Muscle of back (tissue), 3 donors: ENCODE measurements at regions not wholly inside any gene's neighbourhood (a gene's known extent, or its start where the extent isn't known, plus 50 kb on each side); places are given as distances from the start of the nearest gene placed in this dataset.
"Not testable (repeated sequence)": the region's sequence is repeated elsewhere in the genome, so short reads cannot be mapped to it uniquely, and the experiment has no call there.

Experiments used
- DNase-seq, 3 donors: peaks; one replicate each; pipeline versions ENCODE4 v3.0.0 to v3.0.0-alpha.2; 2013

DNA sequence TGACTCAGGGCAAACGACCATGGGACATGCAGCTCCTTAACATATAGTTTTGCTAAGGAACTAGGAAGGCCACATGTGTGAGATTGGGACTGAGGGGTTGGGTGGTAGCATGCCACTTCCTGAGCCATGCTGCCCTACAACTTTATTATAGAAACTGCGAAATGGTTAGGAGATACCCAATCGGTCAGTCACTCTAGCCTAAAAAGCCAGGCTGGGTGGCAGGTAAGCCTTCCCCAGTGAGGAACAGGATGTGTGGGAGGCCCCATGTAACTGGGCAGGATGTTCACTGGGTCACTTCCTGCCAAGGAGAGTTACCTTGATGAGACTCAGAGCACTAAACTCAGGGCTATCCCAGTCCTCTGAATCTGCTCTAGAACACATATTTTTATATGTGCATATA is 123.5 kb downstream of the MAP3K7 start:
- DNase-seq, result no peak

DNA sequence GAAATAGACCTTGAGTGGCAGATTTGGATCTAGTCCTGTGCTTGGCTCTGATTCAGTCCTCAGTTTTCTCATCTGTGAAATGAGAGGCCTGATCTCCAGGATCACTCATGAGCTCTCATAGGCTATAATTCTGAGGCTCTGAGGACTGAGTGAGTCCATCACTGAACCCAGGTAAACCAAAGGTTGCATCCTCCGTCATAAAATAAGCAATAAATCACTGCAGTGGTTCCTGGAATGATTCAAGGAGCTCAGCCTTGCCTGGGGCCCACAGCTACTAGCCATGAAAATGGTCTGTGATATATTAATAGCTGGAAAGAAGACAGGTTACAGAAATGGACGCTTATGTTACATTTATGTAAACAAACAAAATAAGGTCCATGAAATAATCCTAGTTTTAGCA is 124.8 kb downstream of the MAP3K7 start:
- no peak for DNase-seq

DNA sequence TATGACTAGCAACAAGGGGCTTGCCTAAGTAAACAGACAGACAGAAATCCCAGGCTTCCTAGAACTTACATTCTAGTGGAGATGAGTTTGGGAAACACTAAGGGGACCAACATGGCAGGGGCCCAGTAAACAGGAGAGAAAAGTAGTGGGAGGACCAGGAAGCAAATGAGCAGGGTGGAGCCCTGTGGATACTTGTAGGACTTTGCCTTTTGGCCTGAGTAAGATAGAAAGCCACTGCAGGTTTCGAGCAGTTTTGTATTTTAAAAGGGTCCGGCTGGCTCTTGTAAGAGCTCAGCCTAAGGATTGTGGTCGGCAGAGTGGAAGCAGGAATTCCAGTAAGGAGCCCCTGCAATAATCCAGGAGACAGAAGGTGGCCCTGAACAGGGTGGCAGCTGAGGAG is 125.5 kb downstream of the MAP3K7 start:
- no peak for DNase-seq

- DNase-seq, result no peak
Measured at GRCh38 chr6:90460051-90460450, 126.8 kb downstream of the MAP3K7 start.

- no peak for DNase-seq
Measured at GRCh38 chr6:90459225-90459758, 127.6 kb downstream of the MAP3K7 start.

GRCh38 chr6:90458353-90459224 is 128.3 kb downstream of the MAP3K7 start:
- no peak for DNase-seq

DNA sequence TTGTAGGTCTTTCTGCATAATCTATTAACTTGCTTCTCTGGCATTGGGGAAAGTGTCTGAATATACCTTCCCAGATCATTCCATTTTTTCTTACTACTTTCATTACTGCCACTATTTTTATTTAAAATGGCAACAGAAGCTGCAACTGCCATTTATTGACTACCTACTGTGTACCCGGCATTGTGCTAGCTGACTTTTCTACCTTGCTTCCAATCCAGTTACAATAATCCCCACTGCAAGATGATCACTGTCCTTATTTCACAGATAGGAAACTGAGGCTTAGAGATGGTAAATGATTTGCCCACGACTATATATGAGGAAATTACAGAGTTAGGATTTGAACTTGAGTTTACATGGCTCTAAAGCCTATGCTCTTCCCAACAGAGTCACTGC is 129.0 kb downstream of the MAP3K7 start:
- DNase-seq, result no peak

DNA sequence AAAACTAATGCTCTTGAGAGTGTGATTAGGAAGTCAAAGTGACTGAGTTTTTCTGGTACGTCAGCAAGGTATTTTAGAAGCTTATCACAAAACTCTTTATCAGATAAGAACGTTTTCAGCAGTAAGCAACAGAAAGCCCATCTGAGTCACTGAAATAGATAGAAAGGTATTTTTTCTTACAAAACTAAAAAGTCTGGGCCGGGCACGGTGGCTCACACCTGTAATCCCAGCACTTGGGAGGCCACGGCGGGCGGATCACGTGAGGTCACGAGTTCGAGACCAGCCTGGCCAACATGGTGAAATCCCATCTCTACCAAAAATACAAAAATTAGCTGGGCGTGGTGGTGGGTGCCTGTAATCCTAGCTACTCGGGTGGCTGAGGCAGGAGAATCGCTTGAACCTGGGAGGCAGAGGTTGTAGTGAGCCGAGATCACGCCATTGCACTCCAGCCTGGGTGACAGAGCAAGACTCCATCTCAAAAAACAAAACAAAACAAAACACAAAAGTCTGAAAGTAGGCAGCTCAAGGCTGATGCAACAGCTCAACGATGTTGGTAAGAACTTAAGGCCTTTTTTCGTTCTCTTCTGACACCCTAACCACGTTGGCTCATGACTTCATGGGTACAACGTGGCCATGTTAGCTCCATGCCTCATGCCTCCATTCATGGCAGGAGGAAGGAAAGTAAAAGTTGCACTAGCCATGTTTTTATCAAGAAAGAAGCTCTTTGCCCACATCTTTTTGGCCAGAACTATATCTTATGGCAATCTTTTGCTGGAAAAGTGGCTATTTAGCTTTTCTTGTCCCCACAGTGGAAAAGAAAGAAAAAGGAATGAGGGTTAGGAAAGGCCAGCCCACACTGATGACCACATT is 129.6 kb downstream of the MAP3K7 start:
- not testable (repeated sequence) for DNase-seq

DNA sequence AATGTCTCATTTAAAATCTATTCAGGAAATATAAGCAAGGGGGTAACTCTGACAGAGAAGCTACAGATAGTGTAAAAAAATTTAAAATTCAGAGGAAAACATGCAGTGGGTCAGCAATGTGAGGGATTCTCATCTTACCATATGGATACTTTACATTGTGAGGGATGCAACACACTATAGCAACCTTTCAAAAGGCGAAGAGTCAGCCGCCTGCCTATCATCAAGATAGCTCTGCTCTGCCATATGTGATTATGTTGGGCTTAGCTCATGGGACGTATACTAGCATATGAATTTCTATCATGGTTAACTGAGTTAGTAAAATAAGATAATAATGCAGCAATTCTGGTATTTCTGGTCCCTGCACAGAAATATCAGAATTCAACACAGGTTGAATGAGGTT is 130.9 kb downstream of the MAP3K7 start:
- DNase-seq, result no peak

GRCh38 chr6:90454836-90455427 is 131.9 kb downstream of the MAP3K7 start:
- DNase-seq, result no peak

GRCh38 chr6:90450268-90450953 is 136.5 kb downstream of the MAP3K7 start:
- DNase-seq, result no peak

DNA sequence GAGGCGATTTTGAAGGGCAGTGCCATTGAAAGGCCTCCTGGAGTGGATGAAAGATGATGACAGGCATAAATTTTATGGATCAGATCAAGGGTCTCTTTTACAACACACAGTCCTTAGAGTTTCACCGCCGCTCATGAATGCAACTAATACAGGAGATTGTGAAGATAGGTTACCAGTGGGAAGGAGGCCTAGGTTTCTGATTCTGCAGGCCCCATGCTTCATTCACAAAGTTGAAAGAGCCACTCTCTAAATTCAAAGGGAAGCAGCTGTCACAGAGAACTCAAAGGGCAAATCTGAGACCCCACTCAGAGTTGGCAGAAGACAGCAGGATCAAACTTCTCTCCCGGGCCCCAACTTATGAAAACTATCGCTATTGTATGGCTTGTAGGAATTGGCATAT is 137.6 kb downstream of the MAP3K7 start:
- DNase-seq, result no peak

GRCh38 chr6:90448836-90449235 is 138.0 kb downstream of the MAP3K7 start:
- DNase-seq, result no peak

- DNase-seq, result no peak
Measured at GRCh38 chr6:90446164-90446563, 140.7 kb downstream of the MAP3K7 start.

- DNase-seq, result no peak
Measured at GRCh38 chr6:90445533-90446108, 141.3 kb downstream of the MAP3K7 start.

GRCh38 chr6:90444160-90444714 is 142.6 kb downstream of the MAP3K7 start:
- DNase-seq, result no peak

DNA sequence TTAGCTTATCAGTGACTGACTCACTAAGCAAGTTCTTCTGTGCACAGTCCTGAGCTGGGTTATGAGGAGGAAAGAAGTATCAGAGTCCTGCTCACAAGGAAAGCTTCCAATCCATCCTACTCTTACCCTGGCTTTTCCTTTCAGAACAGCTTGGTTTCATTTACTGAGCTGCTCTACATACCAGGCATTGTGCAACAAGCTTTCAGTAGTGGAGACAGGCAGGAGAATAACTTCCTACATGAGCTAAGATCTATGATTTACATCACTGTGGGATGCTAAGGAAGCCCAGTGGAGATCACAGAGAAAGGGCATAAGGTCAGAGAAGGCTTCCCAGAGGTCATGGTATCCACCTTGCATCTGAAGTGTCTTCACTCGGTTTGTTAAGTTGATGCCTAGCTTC is 144.5 kb downstream of the MAP3K7 start:
- no peak for DNase-seq

DNA sequence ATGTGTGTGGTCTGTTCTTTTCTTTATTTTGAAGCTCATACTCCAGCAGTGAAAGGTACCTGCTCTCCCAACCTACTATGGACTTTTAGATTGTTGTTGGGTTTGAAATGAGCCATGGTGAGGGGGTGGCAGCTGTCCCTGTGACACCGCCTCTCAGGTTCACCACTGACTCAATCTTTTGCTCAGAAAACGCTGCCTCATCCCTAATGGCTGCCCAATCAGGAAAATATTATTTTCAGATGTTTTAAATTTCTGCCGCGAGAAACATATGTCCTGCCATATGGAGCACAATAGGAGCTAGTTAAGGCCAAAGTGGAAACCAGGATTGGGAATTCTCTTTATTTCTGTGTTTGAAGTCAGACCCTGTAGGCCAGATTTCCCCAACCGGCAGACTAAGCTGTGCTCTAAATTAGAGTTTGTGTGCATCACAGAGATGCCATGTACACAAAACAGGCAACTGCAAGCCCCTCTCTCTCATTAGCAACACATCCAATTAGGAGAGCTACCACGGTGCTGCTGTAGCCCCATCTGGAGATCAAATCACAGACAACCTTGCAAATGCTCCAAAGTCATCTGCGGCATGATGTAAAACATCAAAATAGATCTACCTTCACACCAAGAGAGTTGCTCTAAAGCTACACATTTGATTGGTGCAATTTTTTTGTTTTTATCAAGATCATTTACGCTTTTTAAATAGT is 144.1 kb upstream of the BACH2 start:
- no peak for DNase-seq

GRCh38 chr6:90439586-90439985 is 142.9 kb upstream of the BACH2 start:
- DNase-seq, result no peak

GRCh38 chr6:90436403-90436802 is 139.8 kb upstream of the BACH2 start:
- DNase-seq, result no peak
